T-cell (primary cell): ENCODE measurements at regions not wholly inside any gene's neighbourhood (a gene's known extent, or its start where the extent isn't known, plus 50 kb on each side); places are given as distances from the start of the nearest gene placed in this dataset.
"Not testable (repeated sequence)": the region's sequence is repeated elsewhere in the genome, so short reads cannot be mapped to it uniquely, and the experiment has no call there.

Experiments
- ATAC-seq, 4 experiments: fragments of 200-7000 bp in 3 of 4; fragments of 150-1000 bp in 1 of 4; cut with Tn5 transposase; replicated peaks in 1 of 4; 1 replicate in 3 of 4; 2 replicates in 1 of 4; pipeline ENCODE4 v1.10.0; 2021; ENCODE audit warnings: moderate library complexity in 3 of 4, mild to moderate bottlenecking in 2 of 4, moderate number of reproducible peaks in 1 of 4
- CTCF ChIA-PET, 2 donors: fragments of 300-600 bp; sonication (Branson Sonifier 250); formaldehyde crosslinking; loops; one replicate each; lab custom pipeline; 2022; ENCODE audit warnings: antibody characterized with exemption in 2 of 2; lab: Charles Lee
- POLR2A ChIA-PET, 2 donors: fragments of 300-600 bp; sonication (Branson Sonifier 250); formaldehyde crosslinking; loops; one replicate each; lab custom pipeline; 2022; ENCODE audit warnings: antibody characterized with exemption in 2 of 2; lab: Charles Lee
- DNase-seq, 35 experiments: peaks; one replicate each; pipeline versions ENCODE4 v3.0.0 to v3.0.0-alpha.2; 2013 to 2023
- H3K27ac ChIP-seq: one replicate; pipeline ENCODE4 v1.5.1; 2013; ENCODE audit warnings: low read length
- H3K27me3 ChIP-seq, 2 experiments: replicated peaks in 1 of 2; 1 replicate in 1 of 2; 2 replicates in 1 of 2; pipeline versions ENCODE4 v1.6.1 to v1.7.0; 2013; ENCODE audit warnings: low read length in 1 of 2, mixed read lengths in 1 of 2; ENCODE audit not compliant: control insufficient read depth in 2 of 2, insufficient read depth in 2 of 2; ENCODE audit errors: extremely low read depth in 1 of 2
- H3K36me3 ChIP-seq, 2 donors: 1 replicate in 1 of 2; 2 replicates in 1 of 2; pipeline versions ENCODE4 v1.6.1 to v1.7.0; 2013; ENCODE audit warnings: low read length in 1 of 2; ENCODE audit not compliant: control insufficient read depth in 2 of 2, insufficient read depth in 1 of 2; ENCODE audit errors: extremely low read depth in 1 of 2
- H3K4me1 ChIP-seq, 2 experiments: 1 replicate in 1 of 2; 2 replicates in 1 of 2; pipeline versions ENCODE4 v1.6.1 to v1.7.0; 2013; ENCODE audit warnings: low read length in 2 of 2, mixed read lengths in 1 of 2; ENCODE audit not compliant: insufficient read depth in 2 of 2, control insufficient read depth in 1 of 2; ENCODE audit errors: extremely low read depth in 1 of 2
- H3K4me3 ChIP-seq, 2 donors: 1 replicate in 1 of 2; 2 replicates in 1 of 2; pipeline versions ENCODE4 v1.5.1 to v1.7.0; 2013; ENCODE audit warnings: mild to moderate bottlenecking in 2 of 2, low read length in 1 of 2, moderate library complexity in 1 of 2; ENCODE audit not compliant: control insufficient read depth in 1 of 2; ENCODE audit errors: extremely low read depth in 1 of 2
- H3K9me3 ChIP-seq: 2 replicates; pipeline ENCODE4 v1.7.0; 2013
- H3K27ac Mint-ChIP-seq, 2 donors: one replicate each; pipeline ENCODE4 v1.8.0; 2020 to 2021; ENCODE audit warnings: mild to moderate bottlenecking in 2 of 2, mixed read lengths in 2 of 2
- H3K27me3 Mint-ChIP-seq, 2 donors: one replicate each; pipeline ENCODE4 v1.8.0; 2021 to 2022; ENCODE audit warnings: mixed read lengths in 2 of 2
- H3K36me3 Mint-ChIP-seq: one replicate; pipeline ENCODE4 v1.8.0; 2021; ENCODE audit warnings: mixed read lengths
- H3K4me1 Mint-ChIP-seq, 3 donors: one replicate each; pipeline ENCODE4 v1.8.0; 2020 to 2022; ENCODE audit warnings: mixed read lengths in 3 of 3, mild to moderate bottlenecking in 1 of 3
- H3K4me3 Mint-ChIP-seq, 3 donors: one replicate each; pipeline ENCODE4 v1.8.0; 2020 to 2022; ENCODE audit warnings: mild to moderate bottlenecking in 3 of 3, mixed read lengths in 3 of 3, moderate library complexity in 3 of 3
- H3K9me3 Mint-ChIP-seq, 3 donors: one replicate each; pipeline ENCODE4 v1.8.0; 2020 to 2022; ENCODE audit warnings: mixed read lengths in 3 of 3
- WGBS: methylation state at CpG from one replicate; pipeline ENCODE4 v1.1.5; 2013; ENCODE audit warnings: missing lambda C conversion rate; ENCODE audit not compliant: insufficient coverage; 5-methylcytosine and 5-hydroxymethylcytosine counted together

DNA sequence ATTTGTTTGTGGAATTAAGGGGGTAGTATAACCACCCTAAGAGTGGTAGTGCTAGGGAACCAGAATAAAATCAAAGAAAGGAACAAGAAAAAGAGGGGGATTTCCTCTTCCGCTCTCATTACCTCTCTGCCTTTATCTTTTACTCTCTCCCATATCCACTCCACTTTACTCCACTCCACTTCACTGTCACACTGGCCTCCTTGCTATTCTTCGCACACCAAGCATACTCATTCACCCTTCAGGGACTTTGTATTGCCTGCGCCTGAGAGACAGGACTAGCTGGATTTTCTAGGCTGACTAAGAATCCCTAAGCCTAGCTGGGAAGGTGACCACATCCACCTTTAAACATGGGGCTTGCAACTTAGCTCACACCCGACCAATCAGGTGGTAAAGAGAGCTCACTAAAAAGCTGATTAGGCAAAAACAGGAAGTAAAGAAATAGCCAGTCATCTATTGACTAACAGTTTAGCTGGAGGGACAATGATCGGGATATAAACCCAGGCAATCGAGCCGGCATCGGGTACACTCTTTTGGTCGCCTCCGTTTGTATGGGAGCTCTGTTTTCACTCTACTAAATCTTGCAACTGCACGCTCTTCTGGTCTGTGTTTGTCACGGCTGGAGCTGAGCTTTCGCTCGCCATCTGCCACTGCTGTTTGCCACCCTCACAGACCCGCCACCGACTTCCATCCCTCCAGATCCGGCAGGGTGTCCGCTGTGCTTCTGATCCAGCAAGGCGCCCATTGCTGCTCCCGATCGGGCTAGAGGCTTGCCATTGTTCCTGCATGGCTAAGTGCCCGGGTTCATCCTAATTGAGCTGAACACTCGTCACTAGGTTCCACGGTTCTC lies 121.8 kb downstream of the FAM170A start:
- CTCF ChIA-PET = no interaction called here
- ATAC-seq (no peak), DNase-seq (no peak)
- peaks cover 0 to 3% (median 0%) of the 10 kb centered on the region in 3 donors for H3K9me3 Mint-ChIP-seq
- no peaks in the 10 kb centered on the region for H3K27me3 ChIP-seq
- H3K27ac Mint-ChIP-seq = no peak overlapping the region
- H3K4me1 ChIP-seq = no peaks in the 10 kb centered on the region
- no peak overlapping the region for H3K27ac ChIP-seq
- 97% methylated on average over 22 of the region's 24 CpGs for WGBS
- H3K36me3 Mint-ChIP-seq = no peaks in the 10 kb centered on the region
- H3K27me3 Mint-ChIP-seq = peaks cover 0 to 5% of the 10 kb centered on the region in 2 donors
- POLR2A ChIA-PET = no interaction called here
- H3K9me3 ChIP-seq = no peaks in the 10 kb centered on the region
- H3K4me3 Mint-ChIP-seq = no peak overlapping the region
- H3K4me1 Mint-ChIP-seq = no peaks in the 10 kb centered on the region
- H3K4me3 ChIP-seq = no peak overlapping the region
- no peaks in the 10 kb centered on the region for H3K36me3 ChIP-seq

DNA sequence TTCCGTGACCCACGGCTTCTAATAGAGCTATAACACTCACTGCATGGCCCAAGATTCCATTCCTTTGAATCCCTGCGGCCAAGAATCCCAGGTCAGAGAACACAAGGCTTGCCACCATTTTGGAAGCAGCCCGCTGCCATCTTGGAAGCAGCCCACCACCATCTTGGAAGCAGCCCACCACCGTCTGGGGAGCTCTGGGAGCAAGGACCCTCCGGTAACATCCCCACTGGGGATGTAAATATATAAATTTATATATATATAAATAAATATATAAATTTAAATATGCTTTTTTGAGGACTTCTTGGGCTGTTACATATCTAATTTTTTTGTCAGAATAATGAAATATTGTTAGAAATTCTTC lies 122.4 kb downstream of the FAM170A start:
- WGBS = 85% methylated on average over 2 of the region's 6 CpGs
- Mint-ChIP-seq H3K4me3 (no peak overlapping the region), H3K9me3 (peaks cover 0 to 3% (median 0%) of the 10 kb centered on the region in 3 donors), H3K36me3 (no peaks in the 10 kb centered on the region), H3K27me3 (peaks cover 0 to 9% of the 10 kb centered on the region in 2 donors), H3K27ac (no peak overlapping the region), H3K4me1 (no peaks in the 10 kb centered on the region)
- H3K4me3 ChIP-seq = no peak overlapping the region
- H3K4me1 ChIP-seq = no peaks in the 10 kb centered on the region
- H3K36me3 ChIP-seq = no peaks in the 10 kb centered on the region
- no peak for DNase-seq
- no peak overlapping the region for H3K27ac ChIP-seq
- CTCF ChIA-PET = no interaction called here
- POLR2A ChIA-PET = no interaction called here
- no peaks in the 10 kb centered on the region for H3K9me3 ChIP-seq
- ATAC-seq = no peak
- no peaks in the 10 kb centered on the region for H3K27me3 ChIP-seq

DNA sequence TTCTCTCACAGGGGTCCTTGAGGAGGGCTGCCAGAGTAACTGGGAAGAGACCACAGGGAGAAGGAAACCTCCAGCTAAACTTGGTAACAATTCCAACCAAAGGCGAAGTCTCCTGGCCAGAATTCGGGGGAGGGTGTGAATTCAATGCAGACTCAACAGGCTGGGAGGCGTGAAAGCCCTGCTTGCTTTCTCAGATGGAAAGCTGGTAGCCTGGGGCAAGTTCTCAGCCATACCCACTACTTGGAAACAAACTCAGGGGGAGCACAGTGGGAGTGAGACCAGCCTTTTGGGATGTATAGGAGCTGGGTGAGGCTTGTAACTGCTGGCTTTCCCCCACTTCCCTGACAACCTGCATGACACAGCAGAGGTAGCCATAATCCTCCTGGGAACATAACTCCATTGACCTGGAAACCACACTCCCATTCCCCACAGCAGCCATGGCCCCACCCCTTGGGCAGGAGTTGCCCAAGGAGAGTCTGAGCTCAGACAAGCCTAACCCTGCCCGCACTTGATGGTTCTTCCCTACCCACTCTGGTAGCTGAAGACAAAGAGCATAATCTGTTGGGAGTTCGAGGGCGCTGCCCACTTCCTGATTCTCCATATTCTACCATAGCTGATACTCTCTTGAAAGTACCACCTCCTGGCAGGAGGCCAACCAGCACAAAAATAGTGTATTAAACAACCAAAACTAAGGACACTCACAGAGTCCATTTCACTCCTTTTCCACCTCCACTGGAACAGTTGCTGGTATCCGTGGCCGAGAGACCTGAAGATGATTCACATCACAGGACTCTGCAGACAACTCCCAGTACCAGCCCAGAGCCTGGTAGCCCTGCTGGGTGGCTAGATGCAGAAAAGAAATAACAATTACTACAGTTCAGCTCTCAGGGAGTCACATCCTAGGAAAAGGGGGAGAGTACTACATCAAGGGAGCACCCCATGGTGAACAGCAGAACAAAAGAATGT lies 123.8 kb downstream of the FAM170A start:
- H3K4me3 ChIP-seq = no peak overlapping the region
- Mint-ChIP-seq H3K36me3 (no peaks in the 10 kb centered on the region), H3K9me3 (peaks cover 0 to 3% (median 0%) of the 10 kb centered on the region in 3 donors), H3K27ac (no peak overlapping the region), H3K4me3 (no peak overlapping the region), H3K27me3 (peaks cover 0 to 9% of the 10 kb centered on the region in 2 donors), H3K4me1 (no peaks in the 10 kb centered on the region)
- no peaks in the 10 kb centered on the region for H3K9me3 ChIP-seq
- ChIA-PET POLR2A (no interaction called here), CTCF (no interaction called here)
- H3K4me1 ChIP-seq = no peaks in the 10 kb centered on the region
- ATAC-seq (no peak), DNase-seq (no peak)
- H3K36me3 ChIP-seq = no peaks in the 10 kb centered on the region
- H3K27ac ChIP-seq = no peak overlapping the region
- 79% methylated on average over 5 of the region's 8 CpGs for WGBS
- no peaks in the 10 kb centered on the region for H3K27me3 ChIP-seq

DNA sequence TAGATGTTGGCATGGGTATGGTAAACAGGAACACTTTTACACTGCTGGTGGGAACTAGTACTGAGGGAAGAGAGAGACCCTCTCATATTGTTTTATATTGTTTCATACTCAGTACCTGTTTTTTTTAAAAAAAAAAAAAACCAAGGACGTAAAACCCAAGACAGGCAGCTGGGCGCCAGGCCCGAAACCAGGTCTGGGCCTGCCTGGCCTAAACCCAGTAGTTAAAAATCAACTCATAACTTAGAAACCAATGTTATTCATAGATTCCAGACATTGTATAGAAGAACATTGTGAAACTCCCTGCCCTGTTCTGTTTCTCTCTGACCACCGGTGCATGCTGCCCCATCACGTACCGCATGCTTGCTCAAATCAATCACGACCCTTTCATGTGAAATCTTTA lies 125.5 kb downstream of the FAM170A start:
- H3K4me3 Mint-ChIP-seq, H3K9me3 Mint-ChIP-seq, H3K4me1 ChIP-seq, H3K9me3 ChIP-seq, H3K4me3 ChIP-seq, DNase-seq, H3K4me1 Mint-ChIP-seq, H3K27me3 ChIP-seq, H3K27ac ChIP-seq, H3K36me3 Mint-ChIP-seq, H3K27ac Mint-ChIP-seq, H3K36me3 ChIP-seq, POLR2A ChIA-PET, ATAC-seq: not testable (repeated sequence)
- H3K27me3 Mint-ChIP-seq = peaks cover 0 to 10% of the 10 kb centered on the region in 2 donors
- 100% methylated on average over 5 of the region's 7 CpGs for WGBS
- CTCF ChIA-PET = interaction anchor here in 1 of 2 donors (0.6 kb wide), 1 partner anchor 72 kb away, joined by 5 read pairs; no protein-coding TSS in a partner anchor

DNA sequence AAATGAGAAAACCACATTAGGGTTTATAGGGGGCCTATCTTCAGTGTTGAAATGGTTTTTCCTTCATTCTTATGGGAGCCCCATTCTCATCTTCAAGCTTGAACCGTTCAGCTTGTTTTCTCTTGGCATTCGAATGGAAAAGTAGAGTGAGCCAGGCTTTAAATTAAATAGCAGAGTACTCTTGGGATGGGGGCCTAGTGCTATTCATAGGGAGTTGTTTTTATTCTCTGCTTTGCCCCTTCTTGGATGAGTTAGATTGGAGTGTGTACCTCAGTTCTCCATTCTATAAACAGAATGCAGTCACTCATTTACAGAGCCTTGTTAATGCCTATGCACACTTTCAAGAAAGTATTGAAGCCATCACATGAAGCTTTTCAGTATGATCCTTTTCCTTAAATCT lies 127.9 kb downstream of the FAM170A start:
- Mint-ChIP-seq H3K27ac (no peak overlapping the region), H3K36me3 (no peaks in the 10 kb centered on the region), H3K9me3 (peaks cover 0 to 3% (median 0%) of the 10 kb centered on the region in 3 donors), H3K27me3 (peaks cover 3 to 11% of the 10 kb centered on the region in 2 donors), H3K4me1 (no peaks in the 10 kb centered on the region), H3K4me3 (no peak overlapping the region)
- no CpG with 5 or more reads among the region's 2 CpGs for WGBS
- DNase-seq = no peak
- no peak for ATAC-seq
- Histone ChIP-seq H3K4me3 (no peak overlapping the region), H3K9me3 (no peaks in the 10 kb centered on the region), H3K27me3 (no peaks in the 10 kb centered on the region), H3K36me3 (no peaks in the 10 kb centered on the region), H3K4me1 (no peaks in the 10 kb centered on the region), H3K27ac (no peak overlapping the region)
- CTCF ChIA-PET = interaction anchor here in 1 of 2 donors (0.6 kb wide), 1 partner anchor 88 kb away, joined by 3 read pairs; no protein-coding TSS in a partner anchor
- POLR2A ChIA-PET = no interaction called here
